PFSK-1 (cell line): ENCODE measurements at regions not wholly inside any gene's neighbourhood (a gene's known extent, or its start where the extent isn't known, plus 50 kb on each side); places are given as distances from the start of the nearest gene placed in this dataset.

Experiments used
- FOXP2 ChIP-seq: optimal IDR thresholded peaks from 2 replicates; pipeline ENCODE3; 2011; ENCODE audit warnings: borderline replicate concordance, control low read depth, inconsistent platforms; ENCODE audit not compliant: insufficient read depth; ENCODE audit errors: extremely low read length, extremely low read depth
- POLR2AphosphoS5 ChIP-seq: IDR thresholded peaks from 2 replicates; pipeline ENCODE4 v1.6.1; 2012; ENCODE audit warnings: low read depth, mild to moderate bottlenecking, control low read depth, low read length, moderate library complexity
- REST ChIP-seq, 2 experiments: IDR thresholded peaks; 2 replicates each; pipeline versions ENCODE4 v1.6.1 to v1.8.0; 2011 to 2012; ENCODE audit warnings: low read depth in 2 of 2, low read length in 2 of 2, control low read depth in 1 of 2, inconsistent platforms in 1 of 2, mild to moderate bottlenecking in 1 of 2, moderate library complexity in 1 of 2; ENCODE audit not compliant: insufficient read depth in 1 of 2
- TAF1 ChIP-seq: IDR thresholded peaks from 2 replicates; pipeline ENCODE4 v1.6.1; 2012; ENCODE audit warnings: low read length, control low read depth, borderline replicate concordance; ENCODE audit not compliant: insufficient read depth

- TF ChIP-seq POLR2AphosphoS5 (no peak), FOXP2 (no peak), REST (IDR thresholded peaks at IDR 0.05; ENCODE audit: insufficient read depth in 1 of 2, low read depth in 2 of 2, low read length in 2 of 2) (no peak), TAF1 (no peak)
Observed at GRCh38 chr2:235162837-235163197, 211.0 kb downstream of the SH3BP4 start.
